ENCODE measurements at regions not wholly inside any gene's neighbourhood (a gene's known extent, or its start where the extent isn't known, plus 50 kb on each side); places are given as distances from the start of the nearest gene placed in this dataset.
"Not testable (repeated sequence)": the region's sequence is repeated elsewhere in the genome, so short reads cannot be mapped to it uniquely, and the experiment has no call there.

DNA sequence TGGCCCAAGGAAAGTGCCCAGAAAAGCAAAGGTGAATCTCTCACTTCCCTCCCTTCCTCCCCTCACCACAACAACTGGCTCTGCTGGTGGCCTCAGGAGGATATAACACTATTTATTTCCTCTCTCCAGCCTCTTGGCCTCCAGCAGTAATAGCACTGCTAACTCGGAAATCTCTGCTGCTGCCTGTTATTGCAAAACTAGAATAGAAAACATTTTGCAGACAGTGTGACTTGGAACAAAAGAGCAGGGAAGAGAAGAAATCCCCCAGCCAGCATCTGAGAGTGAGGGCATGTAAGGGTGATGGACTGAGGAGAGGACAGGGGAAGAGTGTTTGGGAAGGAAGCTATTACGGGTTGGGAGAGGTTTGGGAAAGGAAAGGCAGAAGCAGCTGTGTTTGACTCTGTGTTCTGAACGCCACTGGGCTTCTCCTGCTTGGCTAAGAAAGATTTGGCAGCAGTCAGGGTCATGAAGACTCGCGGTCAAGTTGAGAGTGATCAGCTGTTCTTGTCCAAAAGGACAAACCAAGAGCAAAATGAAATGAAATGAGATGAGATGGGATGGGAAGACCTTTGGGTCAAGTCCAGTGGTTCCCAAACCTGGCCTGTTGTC, 81.0 kb upstream of the SNX9 start:
- no peaks in the 10 kb centered on the region for H3K9me3 ChIP-seq (ENCODE audit: control extremely low read depth in 1 of 5, control insufficient read depth in 4 of 5, insufficient read depth in 2 of 5, low read depth in 1 of 5, low read length in 4 of 5)
- H3K4me1 ChIP-seq (ENCODE audit: control extremely low read depth in 1 of 4, control insufficient read depth in 4 of 4, insufficient read depth in 4 of 4, low read length in 3 of 4), result no peaks in the 10 kb centered on the region
- ChIA-PET POLR2A (no interaction called here), CTCF (no interaction called here)
- WGBS (ENCODE audit: insufficient coverage), result 95% methylated on average over 5 of the region's 5 CpGs
- no peaks in the 10 kb centered on the region for H3K27me3 ChIP-seq (replicated peaks in 2 of 5; ENCODE audit: control insufficient read depth in 4 of 5, insufficient read depth in 5 of 5, low read length in 4 of 5)
- no peak overlapping the region for H3K4me3 ChIP-seq (ENCODE audit: control insufficient read depth in 1 of 7, extremely low read depth in 1 of 7, insufficient read depth in 4 of 7, low read depth in 2 of 7, low read length in 6 of 7)
- no peak for DNase-seq
- H3K27ac ChIP-seq (ENCODE audit: insufficient read depth in 1 of 2, low read depth in 1 of 2, low read length in 2 of 2, poor library complexity in 1 of 2, severe bottlenecking in 2 of 2), result no peak overlapping the region
- no peaks in the 10 kb centered on the region for H3K36me3 ChIP-seq (ENCODE audit: control insufficient read depth in 4 of 4, insufficient read depth in 4 of 4, low read length in 3 of 4)

DNA sequence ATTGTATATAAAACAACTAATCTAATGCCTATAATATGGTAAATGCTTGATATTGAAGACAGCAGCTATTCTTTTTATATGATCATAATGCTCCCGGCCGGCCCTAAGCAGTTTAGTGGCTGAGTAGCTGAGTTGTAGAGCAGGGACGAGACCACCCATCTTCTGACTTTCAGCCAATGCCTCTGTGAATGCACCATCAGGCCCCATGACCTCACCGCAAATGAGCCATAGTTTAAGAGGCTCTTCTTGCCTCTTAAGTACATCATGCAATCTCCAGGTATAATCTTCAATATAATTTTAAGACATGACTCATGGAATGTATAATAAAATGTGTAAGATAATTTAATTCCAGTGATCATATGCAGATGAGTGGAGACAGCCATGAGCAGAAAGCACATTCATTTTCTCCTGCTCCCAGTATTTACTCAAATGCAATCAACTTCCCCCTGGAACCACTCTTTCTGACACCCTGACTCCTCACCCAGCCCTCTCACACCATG, 78.9 kb upstream of the SNX9 start:
- DNase-seq, result no peak
- no peaks in the 10 kb centered on the region for H3K36me3 ChIP-seq (ENCODE audit: control insufficient read depth in 4 of 4, insufficient read depth in 4 of 4, low read length in 3 of 4)
- no peaks in the 10 kb centered on the region for H3K27me3 ChIP-seq (replicated peaks in 2 of 5; ENCODE audit: control insufficient read depth in 4 of 5, insufficient read depth in 5 of 5, low read length in 4 of 5)
- WGBS (ENCODE audit: insufficient coverage), result 74% methylated on average over 2 of the region's 4 CpGs
- ChIA-PET POLR2A (interaction anchor here (0.6 kb wide), 1 partner anchor 279 kb away, joined by 4 read pairs; no protein-coding TSS in a partner anchor), CTCF (interaction anchor here (0.7 kb wide), 2 partner anchors 11 to 156 kb away, joined by 3 read pairs; no protein-coding TSS in a partner anchor)
- H3K4me3 ChIP-seq (ENCODE audit: control insufficient read depth in 1 of 7, extremely low read depth in 1 of 7, insufficient read depth in 4 of 7, low read depth in 2 of 7, low read length in 6 of 7), result no peak overlapping the region
- no peak overlapping the region for H3K27ac ChIP-seq (ENCODE audit: insufficient read depth in 1 of 2, low read depth in 1 of 2, low read length in 2 of 2, poor library complexity in 1 of 2, severe bottlenecking in 2 of 2)
- no peaks in the 10 kb centered on the region for H3K9me3 ChIP-seq (ENCODE audit: control extremely low read depth in 1 of 5, control insufficient read depth in 4 of 5, insufficient read depth in 2 of 5, low read depth in 1 of 5, low read length in 4 of 5)
- H3K4me1 ChIP-seq (ENCODE audit: control extremely low read depth in 1 of 4, control insufficient read depth in 4 of 4, insufficient read depth in 4 of 4, low read length in 3 of 4), result peaks cover 0 to 4% (median 1%) of the 10 kb centered on the region in 4 experiments

DNA sequence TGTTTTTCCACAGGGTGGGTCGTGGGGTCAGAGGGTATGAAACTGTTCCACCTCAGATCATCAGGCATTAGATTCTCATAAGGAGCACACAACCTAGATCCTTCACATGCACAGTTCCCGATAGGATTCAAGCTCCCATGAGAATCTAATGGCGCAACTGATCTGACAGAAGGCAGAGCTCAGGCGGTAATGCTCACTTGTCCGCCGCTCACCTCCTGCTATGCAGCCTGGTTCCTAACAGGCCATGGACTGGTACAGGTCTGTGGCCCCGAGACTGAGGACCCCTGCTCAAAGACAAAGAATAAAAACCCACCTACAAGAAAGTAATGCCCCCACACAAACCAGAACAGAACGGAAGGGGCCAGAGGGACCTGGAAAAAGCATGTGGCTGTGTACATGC, 76.1 kb upstream of the SNX9 start:
- Histone ChIP-seq H3K4me1 (ENCODE audit: control extremely low read depth in 1 of 4, control insufficient read depth in 4 of 4, insufficient read depth in 4 of 4, low read length in 3 of 4) (peaks cover 0 to 4% (median 1%) of the 10 kb centered on the region in 4 experiments), H3K27ac (ENCODE audit: insufficient read depth in 1 of 2, low read depth in 1 of 2, low read length in 2 of 2, poor library complexity in 1 of 2, severe bottlenecking in 2 of 2) (no peak overlapping the region), H3K36me3 (ENCODE audit: control insufficient read depth in 4 of 4, insufficient read depth in 4 of 4, low read length in 3 of 4) (no peaks in the 10 kb centered on the region), H3K4me3 (ENCODE audit: control insufficient read depth in 1 of 7, extremely low read depth in 1 of 7, insufficient read depth in 4 of 7, low read depth in 2 of 7, low read length in 6 of 7) (no peak overlapping the region), H3K27me3 (replicated peaks in 2 of 5; ENCODE audit: control insufficient read depth in 4 of 5, insufficient read depth in 5 of 5, low read length in 4 of 5) (no peaks in the 10 kb centered on the region), H3K9me3 (ENCODE audit: control extremely low read depth in 1 of 5, control insufficient read depth in 4 of 5, insufficient read depth in 2 of 5, low read depth in 1 of 5, low read length in 4 of 5) (peaks cover 0 to 2% (median 0%) of the 10 kb centered on the region in 5 experiments)
- POLR2A ChIA-PET, result no interaction called here
- 100% methylated on average over 3 of the region's 8 CpGs for WGBS (ENCODE audit: insufficient coverage)
- CTCF ChIA-PET, result interaction anchor here (1.0 to 1.5 kb wide), 2 partner anchors 9 to 268 kb away, joined by 3 to 4 read pairs; no protein-coding TSS in a partner anchor
- no peak for DNase-seq

DNA sequence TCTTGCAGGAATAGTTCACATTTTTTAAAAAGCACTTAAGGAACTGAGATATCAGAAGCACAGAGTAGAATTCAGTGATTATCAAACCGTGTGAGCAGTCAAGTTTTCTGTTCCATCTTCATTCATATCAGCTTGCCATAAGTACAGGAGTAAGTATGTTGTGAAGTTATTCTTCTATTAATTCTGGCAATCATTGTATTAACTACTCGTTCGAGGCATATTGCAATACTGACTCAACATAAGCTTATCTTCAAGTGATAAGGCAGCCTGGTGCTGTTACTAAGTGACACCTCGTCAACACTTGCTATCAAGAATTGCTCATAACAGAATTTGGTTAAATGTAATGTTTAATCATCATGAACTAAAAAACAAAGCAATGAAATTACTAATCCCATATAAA, 75.7 kb upstream of the SNX9 start:
- no peaks in the 10 kb centered on the region for H3K27me3 ChIP-seq (replicated peaks in 2 of 5; ENCODE audit: control insufficient read depth in 4 of 5, insufficient read depth in 5 of 5, low read length in 4 of 5)
- ChIA-PET CTCF (interaction anchor here (1.0 to 1.5 kb wide), 2 partner anchors 9 to 267 kb away, joined by 3 to 4 read pairs; no protein-coding TSS in a partner anchor), POLR2A (no interaction called here)
- no peak overlapping the region for H3K27ac ChIP-seq (ENCODE audit: insufficient read depth in 1 of 2, low read depth in 1 of 2, low read length in 2 of 2, poor library complexity in 1 of 2, severe bottlenecking in 2 of 2)
- no peaks in the 10 kb centered on the region for H3K36me3 ChIP-seq (ENCODE audit: control insufficient read depth in 4 of 4, insufficient read depth in 4 of 4, low read length in 3 of 4)
- no CpG with 5 or more reads among the region's 4 CpGs for WGBS (ENCODE audit: insufficient coverage)
- H3K4me3 ChIP-seq (ENCODE audit: control insufficient read depth in 1 of 7, extremely low read depth in 1 of 7, insufficient read depth in 4 of 7, low read depth in 2 of 7, low read length in 6 of 7), result no peak overlapping the region
- DNase-seq, result peak in 1 of 3 donors; percentile 56
- peaks cover 0 to 3% (median 0%) of the 10 kb centered on the region in 5 experiments for H3K9me3 ChIP-seq (ENCODE audit: control extremely low read depth in 1 of 5, control insufficient read depth in 4 of 5, insufficient read depth in 2 of 5, low read depth in 1 of 5, low read length in 4 of 5)
- H3K4me1 ChIP-seq (ENCODE audit: control extremely low read depth in 1 of 4, control insufficient read depth in 4 of 4, insufficient read depth in 4 of 4, low read length in 3 of 4), result peaks cover 0 to 4% (median 1%) of the 10 kb centered on the region in 4 experiments

DNA sequence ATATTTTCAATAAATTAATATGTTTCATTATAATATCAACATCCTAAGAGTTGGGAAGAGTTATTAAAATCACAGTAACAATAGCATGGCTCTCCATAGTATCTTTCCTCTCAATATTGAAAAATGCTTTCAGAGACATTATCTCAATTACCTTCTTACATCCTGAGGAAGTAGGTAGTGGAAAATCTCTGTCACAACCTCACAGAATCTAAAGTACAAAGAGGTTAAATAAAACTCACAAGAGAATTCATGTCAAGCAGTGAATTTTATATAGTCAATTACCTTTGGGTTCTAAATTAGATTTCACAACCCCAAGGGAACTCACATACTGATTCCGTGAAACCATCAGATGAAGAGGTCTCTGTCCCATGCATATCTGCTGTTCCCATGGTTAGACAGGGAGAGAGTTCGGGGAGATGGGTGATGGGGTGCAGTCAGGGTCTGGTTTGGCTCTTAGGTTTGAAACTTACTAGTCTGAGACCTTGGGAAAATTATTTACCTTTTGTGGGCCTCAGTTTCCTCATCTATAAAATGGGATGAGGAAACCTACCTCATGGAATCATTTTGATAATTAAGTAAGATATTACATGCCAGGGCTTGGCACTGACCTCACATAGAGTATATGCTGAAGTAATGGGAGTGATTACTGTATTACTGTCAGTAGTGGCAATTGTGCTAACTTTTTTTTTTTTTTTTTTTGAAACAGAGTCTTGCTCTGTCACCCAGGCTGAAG, 74.0 kb upstream of the SNX9 start:
- no peak overlapping the region for H3K27ac ChIP-seq (ENCODE audit: insufficient read depth in 1 of 2, low read depth in 1 of 2, low read length in 2 of 2, poor library complexity in 1 of 2, severe bottlenecking in 2 of 2)
- peaks cover 0 to 6% (median 2%) of the 10 kb centered on the region in 5 experiments for H3K9me3 ChIP-seq (ENCODE audit: control extremely low read depth in 1 of 5, control insufficient read depth in 4 of 5, insufficient read depth in 2 of 5, low read depth in 1 of 5, low read length in 4 of 5)
- no peak overlapping the region for H3K4me3 ChIP-seq (ENCODE audit: control insufficient read depth in 1 of 7, extremely low read depth in 1 of 7, insufficient read depth in 4 of 7, low read depth in 2 of 7, low read length in 6 of 7)
- 92% methylated on average over 2 of the region's 2 CpGs for WGBS (ENCODE audit: insufficient coverage)
- H3K36me3 ChIP-seq (ENCODE audit: control insufficient read depth in 4 of 4, insufficient read depth in 4 of 4, low read length in 3 of 4), result no peaks in the 10 kb centered on the region
- H3K27me3 ChIP-seq (replicated peaks in 2 of 5; ENCODE audit: control insufficient read depth in 4 of 5, insufficient read depth in 5 of 5, low read length in 4 of 5), result no peaks in the 10 kb centered on the region
- CTCF ChIA-PET, result interaction anchor here (1.1 kb wide), 1 partner anchor 14 kb away, joined by 3 read pairs; no protein-coding TSS in a partner anchor
- peak in 2 of 3 donors; percentile 73 to 80 for DNase-seq
- peaks cover 0 to 4% (median 1%) of the 10 kb centered on the region in 4 experiments for H3K4me1 ChIP-seq (ENCODE audit: control extremely low read depth in 1 of 4, control insufficient read depth in 4 of 4, insufficient read depth in 4 of 4, low read length in 3 of 4)
- POLR2A ChIA-PET, result no interaction called here

DNA sequence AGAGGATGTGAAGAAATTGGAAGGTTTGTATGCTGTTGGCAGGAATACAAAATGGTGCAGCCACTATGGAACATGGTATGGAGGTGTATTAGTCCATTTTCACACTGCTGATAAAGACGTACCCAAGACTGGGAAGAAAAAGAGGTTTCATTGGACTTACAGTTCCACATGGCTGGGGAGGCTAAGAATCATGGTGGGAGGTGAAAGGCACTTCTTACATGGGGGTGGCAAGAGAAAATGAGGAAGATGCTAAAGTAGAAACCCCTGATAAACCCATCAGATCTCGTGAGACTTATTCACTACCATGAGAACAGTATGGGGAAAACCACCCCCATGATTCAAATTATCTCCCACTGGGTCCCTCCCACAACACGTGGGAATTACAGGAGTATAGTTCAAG, 72.1 kb upstream of the SNX9 start:
- H3K4me3 ChIP-seq (ENCODE audit: control insufficient read depth in 1 of 7, extremely low read depth in 1 of 7, insufficient read depth in 4 of 7, low read depth in 2 of 7, low read length in 6 of 7); H3K27me3 ChIP-seq (replicated peaks in 2 of 5; ENCODE audit: control insufficient read depth in 4 of 5, insufficient read depth in 5 of 5, low read length in 4 of 5); H3K36me3 ChIP-seq (ENCODE audit: control insufficient read depth in 4 of 4, insufficient read depth in 4 of 4, low read length in 3 of 4); POLR2A ChIA-PET; H3K27ac ChIP-seq (ENCODE audit: insufficient read depth in 1 of 2, low read depth in 1 of 2, low read length in 2 of 2, poor library complexity in 1 of 2, severe bottlenecking in 2 of 2); CTCF ChIA-PET; H3K9me3 ChIP-seq (ENCODE audit: control extremely low read depth in 1 of 5, control insufficient read depth in 4 of 5, insufficient read depth in 2 of 5, low read depth in 1 of 5, low read length in 4 of 5); DNase-seq; H3K4me1 ChIP-seq (ENCODE audit: control extremely low read depth in 1 of 4, control insufficient read depth in 4 of 4, insufficient read depth in 4 of 4, low read length in 3 of 4): not testable (repeated sequence)
- WGBS (ENCODE audit: insufficient coverage), result no CpG with 5 or more reads among the region's 3 CpGs

Data from common myeloid progenitor, CD34-positive (primary cell).